Peyer's patch (tissue), 4 donors: ENCODE measurements at regions not wholly inside any gene's neighbourhood (a gene's known extent, or its start where the extent isn't known, plus 50 kb on each side); places are given as distances from the start of the nearest gene placed in this dataset.

Source experiments
- DNase-seq, 3 donors: peaks; one replicate each; pipeline ENCODE4 v3.0.0-alpha.2; 2017 to 2019
- H3K27ac ChIP-seq, 4 donors: fragments of 200-600 bp; sonication (generic); one replicate each; pipeline ENCODE4 v1.5.1; 2016 to 2019
- H3K27me3 ChIP-seq, 2 donors: fragments of 200-600 bp; sonication (generic); one replicate each; pipeline ENCODE4 v1.5.1; 2019
- H3K36me3 ChIP-seq, 3 donors: fragments of 200-600 bp; sonication (generic); one replicate each; pipeline ENCODE4 v1.5.1; 2016 to 2019
- H3K4me1 ChIP-seq, 4 donors: fragments of 200-600 bp; sonication (generic); one replicate each; pipeline ENCODE4 v1.5.1; 2016 to 2019
- H3K4me3 ChIP-seq, 4 donors: fragments of 200-600 bp; sonication (generic); 1 replicate in 3 of 4; 2 replicates in 1 of 4; pipeline ENCODE4 v1.5.1; 2016 to 2019; ENCODE audit warnings: mild to moderate bottlenecking in 1 of 4
- H3K9me3 ChIP-seq, 4 donors: fragments of 200-600 bp; sonication (generic); one replicate each; pipeline ENCODE4 v1.5.1; 2016 to 2019; ENCODE audit warnings: mild to moderate bottlenecking in 1 of 4
- POLR2A ChIP-seq, 2 donors: fragments of 450-650 bp; IDR thresholded peaks; one replicate each; pipeline ENCODE4 v1.5.1; 2017; ENCODE audit warnings: antibody characterized with exemption in 2 of 2, mild to moderate bottlenecking in 2 of 2, moderate library complexity in 2 of 2
- TF ChIP-seq, protein P1 (sequence below), 6 experiments: fragments of 450-650 bp in 4 of 6; fragments of 200-600 bp in 2 of 6; sonication (generic) in 1 of 6; IDR thresholded peaks; one replicate each; pipeline ENCODE4 v1.5.1; 2017 to 2019; ENCODE audit warnings: antibody characterized with exemption in 6 of 6, mild to moderate bottlenecking in 3 of 6, moderate library complexity in 1 of 6

DNA sequence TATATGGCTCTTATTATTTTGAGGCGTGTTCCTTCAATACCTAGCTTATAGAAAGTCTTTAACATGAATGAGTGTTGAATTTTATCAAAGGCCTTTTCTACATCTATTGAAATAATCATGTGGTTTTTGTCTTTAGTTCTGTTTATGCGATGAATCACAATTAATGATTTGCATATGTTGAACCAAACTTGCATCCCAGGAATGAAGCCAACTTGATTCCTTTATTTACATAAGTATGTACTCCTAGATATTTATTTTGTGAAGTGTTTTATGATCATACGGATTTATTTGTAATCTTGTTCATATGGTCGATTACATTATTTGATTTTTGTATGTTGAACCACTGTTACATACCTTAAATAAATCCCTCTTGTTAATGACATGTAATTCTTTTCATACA, 244.3 kb upstream of the KCND2 start:
- no peak for DNase-seq
- H3K4me1 ChIP-seq, result no peaks in the 10 kb centered on the region
- H3K27me3 ChIP-seq, result no peaks in the 10 kb centered on the region
- TF ChIP-seq, protein P1, sequence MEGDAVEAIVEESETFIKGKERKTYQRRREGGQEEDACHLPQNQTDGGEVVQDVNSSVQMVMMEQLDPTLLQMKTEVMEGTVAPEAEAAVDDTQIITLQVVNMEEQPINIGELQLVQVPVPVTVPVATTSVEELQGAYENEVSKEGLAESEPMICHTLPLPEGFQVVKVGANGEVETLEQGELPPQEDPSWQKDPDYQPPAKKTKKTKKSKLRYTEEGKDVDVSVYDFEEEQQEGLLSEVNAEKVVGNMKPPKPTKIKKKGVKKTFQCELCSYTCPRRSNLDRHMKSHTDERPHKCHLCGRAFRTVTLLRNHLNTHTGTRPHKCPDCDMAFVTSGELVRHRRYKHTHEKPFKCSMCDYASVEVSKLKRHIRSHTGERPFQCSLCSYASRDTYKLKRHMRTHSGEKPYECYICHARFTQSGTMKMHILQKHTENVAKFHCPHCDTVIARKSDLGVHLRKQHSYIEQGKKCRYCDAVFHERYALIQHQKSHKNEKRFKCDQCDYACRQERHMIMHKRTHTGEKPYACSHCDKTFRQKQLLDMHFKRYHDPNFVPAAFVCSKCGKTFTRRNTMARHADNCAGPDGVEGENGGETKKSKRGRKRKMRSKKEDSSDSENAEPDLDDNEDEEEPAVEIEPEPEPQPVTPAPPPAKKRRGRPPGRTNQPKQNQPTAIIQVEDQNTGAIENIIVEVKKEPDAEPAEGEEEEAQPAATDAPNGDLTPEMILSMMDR (IDR thresholded peaks at IDR 0.05), result no peak
- TF ChIP-seq POLR2A (IDR thresholded peaks at IDR 0.05), result no peak
- H3K4me3 ChIP-seq, result no peak overlapping the region
- H3K36me3 ChIP-seq, result no peaks in the 10 kb centered on the region
- no peaks in the 10 kb centered on the region for H3K9me3 ChIP-seq
- H3K27ac ChIP-seq, result no peak overlapping the region

DNA sequence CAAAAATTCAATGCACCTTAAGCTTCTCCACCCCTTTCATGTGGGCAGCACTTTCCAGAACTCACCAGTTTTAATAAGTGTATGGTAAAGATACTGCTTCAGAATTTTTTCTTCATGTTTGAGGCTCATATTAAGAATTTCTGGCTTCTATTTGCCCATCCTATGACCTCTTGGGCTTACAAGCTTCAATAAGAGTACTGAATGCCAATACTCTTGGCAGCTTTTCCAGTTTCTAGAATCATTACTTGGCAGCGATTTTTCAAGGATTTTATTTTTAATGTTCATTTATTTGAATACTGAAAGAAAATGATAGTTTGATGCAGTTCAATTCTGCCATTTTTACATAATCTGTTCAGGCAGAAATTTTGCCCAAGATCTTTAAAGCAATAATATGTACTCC, 242.1 kb upstream of the KCND2 start:
- no peaks in the 10 kb centered on the region for H3K27me3 ChIP-seq
- DNase-seq, result no peak
- H3K9me3 ChIP-seq, result no peaks in the 10 kb centered on the region
- H3K27ac ChIP-seq, result no peak overlapping the region
- H3K4me1 ChIP-seq, result no peaks in the 10 kb centered on the region
- no peak overlapping the region for H3K4me3 ChIP-seq
- no peaks in the 10 kb centered on the region for H3K36me3 ChIP-seq
- TF ChIP-seq POLR2A (IDR thresholded peaks at IDR 0.05), result no peak
- TF ChIP-seq, protein P1 (IDR thresholded peaks at IDR 0.05), result no peak

DNA sequence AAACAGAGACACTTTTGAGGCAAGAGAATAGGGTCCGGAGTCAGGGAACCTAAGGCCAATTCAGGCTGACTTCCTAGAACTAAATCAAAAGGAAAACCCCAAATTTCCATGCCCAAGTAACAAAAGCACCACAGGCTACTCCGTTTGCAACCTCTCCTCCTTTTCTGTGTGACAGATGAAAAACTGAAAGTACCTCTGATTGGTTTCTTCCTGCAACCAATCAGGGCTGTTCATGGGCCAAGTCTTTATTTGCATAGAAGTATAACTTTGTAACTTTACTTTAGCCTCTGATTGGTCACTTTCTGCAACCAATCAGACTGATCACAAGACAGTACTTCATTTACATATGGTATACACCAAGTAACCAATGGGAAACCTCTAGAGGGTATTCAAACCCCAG, 239.9 kb upstream of the KCND2 start:
- TF ChIP-seq, protein P1 (IDR thresholded peaks at IDR 0.05), result no peak
- no peak for TF ChIP-seq POLR2A (IDR thresholded peaks at IDR 0.05)
- Histone ChIP-seq H3K27ac (no peak overlapping the region), H3K4me1 (no peaks in the 10 kb centered on the region), H3K9me3 (no peaks in the 10 kb centered on the region), H3K4me3 (no peak overlapping the region), H3K36me3 (no peaks in the 10 kb centered on the region), H3K27me3 (no peaks in the 10 kb centered on the region)
- DNase-seq, result no peak

DNA sequence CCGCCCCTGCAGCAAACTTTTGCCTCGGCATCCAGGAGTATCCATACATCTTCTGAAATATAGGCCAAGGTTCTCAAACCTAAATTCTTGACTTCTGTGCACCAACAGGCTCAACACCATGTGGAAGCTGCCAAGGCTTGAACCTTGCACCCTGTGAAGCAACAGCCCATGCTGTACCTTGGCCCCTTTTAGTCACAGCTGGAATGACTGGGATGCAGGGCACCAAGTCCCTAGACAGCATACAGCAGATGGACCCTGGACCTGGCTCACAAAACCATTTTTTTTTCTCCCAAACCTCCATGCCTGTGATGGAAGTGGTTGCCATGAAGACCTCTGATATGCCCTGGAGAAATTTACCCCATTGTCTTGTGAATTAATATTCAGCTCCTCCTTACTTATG, 233.8 kb upstream of the KCND2 start:
- no peak overlapping the region for H3K4me3 ChIP-seq
- H3K9me3 ChIP-seq, result no peaks in the 10 kb centered on the region
- no peak for DNase-seq
- no peaks in the 10 kb centered on the region for H3K27me3 ChIP-seq
- H3K36me3 ChIP-seq, result no peaks in the 10 kb centered on the region
- H3K27ac ChIP-seq, result no peak overlapping the region
- TF ChIP-seq, protein P1 (IDR thresholded peaks at IDR 0.05), result no peak
- no peak for TF ChIP-seq POLR2A (IDR thresholded peaks at IDR 0.05)
- no peaks in the 10 kb centered on the region for H3K4me1 ChIP-seq

DNA sequence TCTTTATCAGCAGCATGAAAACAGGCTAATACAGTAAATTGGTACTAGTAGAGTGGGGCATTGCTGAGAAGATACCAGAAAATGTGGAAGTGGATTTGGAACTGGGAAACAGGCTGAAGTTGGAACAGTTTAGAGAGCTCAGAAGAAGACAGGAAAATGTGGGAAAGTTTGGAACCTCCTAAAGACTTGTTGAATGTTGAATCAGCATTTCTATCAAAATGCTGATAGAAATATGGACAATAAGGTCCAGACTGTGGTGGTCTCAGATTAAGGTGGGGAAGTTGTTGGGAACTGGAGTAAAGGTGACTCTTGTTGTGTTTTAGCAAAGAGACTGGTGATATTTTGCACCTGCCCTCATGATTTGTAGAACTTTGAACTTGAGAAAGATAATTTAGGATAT, 231.2 kb upstream of the KCND2 start:
- H3K9me3 ChIP-seq, result no peaks in the 10 kb centered on the region
- H3K36me3 ChIP-seq, result no peaks in the 10 kb centered on the region
- no peaks in the 10 kb centered on the region for H3K4me1 ChIP-seq
- TF ChIP-seq POLR2A (IDR thresholded peaks at IDR 0.05), result no peak
- TF ChIP-seq, protein P1 (IDR thresholded peaks at IDR 0.05), result no peak
- no peaks in the 10 kb centered on the region for H3K27me3 ChIP-seq
- no peak overlapping the region for H3K27ac ChIP-seq
- no peak overlapping the region for H3K4me3 ChIP-seq
- no peak for DNase-seq

DNA sequence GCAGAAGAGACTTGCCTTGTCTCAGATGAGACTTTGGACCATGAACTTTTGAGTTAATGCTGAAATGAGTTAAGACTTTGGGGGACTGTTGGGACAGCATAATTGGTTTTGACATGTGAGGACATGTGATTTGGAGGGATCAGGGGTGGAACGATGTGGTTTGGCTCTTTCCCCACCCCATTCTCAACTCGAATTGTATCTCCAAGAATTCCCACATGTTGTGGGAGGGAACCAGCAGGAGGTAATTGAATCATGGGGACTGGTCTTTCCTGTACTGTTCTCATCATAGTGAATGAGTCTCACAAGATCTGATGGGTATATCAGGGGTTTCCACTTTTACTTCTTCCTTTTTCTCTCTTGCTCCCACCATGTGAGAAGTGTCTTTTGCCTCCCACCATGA, 229.7 kb upstream of the KCND2 start:
- no peaks in the 10 kb centered on the region for H3K36me3 ChIP-seq
- H3K4me3 ChIP-seq, result no peak overlapping the region
- TF ChIP-seq POLR2A (IDR thresholded peaks at IDR 0.05), result no peak
- TF ChIP-seq, protein P1 (IDR thresholded peaks at IDR 0.05), result no peak
- no peaks in the 10 kb centered on the region for H3K4me1 ChIP-seq
- no peak overlapping the region for H3K27ac ChIP-seq
- DNase-seq, result no peak
- no peaks in the 10 kb centered on the region for H3K9me3 ChIP-seq
- no peaks in the 10 kb centered on the region for H3K27me3 ChIP-seq
